ENCODE measurements at regions not wholly inside any gene's neighbourhood (a gene's known extent, or its start where the extent isn't known, plus 50 kb on each side); places are given as distances from the start of the nearest gene placed in this dataset.

GRCh38 chr6:48775157-48775556 is 664.2 kb upstream of the PTCHD4 start:
- TF ChIP-seq CTCF (IDR thresholded peaks at IDR 0.05) (no peak), POLR2A (IDR thresholded peaks at IDR 0.05) (no peak)
